GM13977 (cell line): ENCODE measurements at regions not wholly inside any gene's neighbourhood (a gene's known extent, or its start where the extent isn't known, plus 50 kb on each side); places are given as distances from the start of the nearest gene placed in this dataset.

Experiments
- DNase-seq: peaks from one replicate; pipeline ENCODE4 v3.0.0; 2012; ENCODE audit warnings: low spot score
- in situ Hi-C: fragments of 300-500 bp; cut with MboI; formaldehyde crosslinking; loops from one replicate; pipeline ENCODE4 v1.12.0; 2022; ENCODE audit warnings: low sequenced_read_pairs, low pct_unique_long_range_greater_than_20kb, mixed read lengths, inconsistent platforms; ENCODE audit not compliant: unreplicated experiment
- TF ChIP-seq, protein P1 (sequence below): IDR thresholded peaks from 2 replicates; pipeline ENCODE4 v1.5.1; 2012; ENCODE audit warnings: mild to moderate bottlenecking, control low read depth; ENCODE audit not compliant: insufficient read depth; ENCODE audit errors: extremely low read depth, missing control alignments

DNA sequence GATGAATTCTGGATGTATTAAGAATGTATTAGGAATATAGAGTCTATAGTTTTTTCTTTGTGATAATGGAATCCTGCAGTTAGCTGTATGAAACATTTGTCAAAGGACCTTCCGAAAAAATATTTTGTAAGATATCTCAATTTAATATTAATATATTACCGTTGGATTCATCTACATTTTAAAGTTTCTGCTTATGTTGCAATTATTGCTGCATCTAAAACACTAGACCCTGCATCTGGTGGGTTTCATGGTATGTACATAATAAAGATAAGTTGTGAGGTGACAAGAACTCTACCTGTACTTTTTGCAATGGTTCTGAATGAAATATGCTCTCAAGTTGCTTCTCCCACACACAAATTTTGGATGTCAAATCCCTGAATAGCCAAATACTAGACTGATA is 565.9 kb upstream of the FBXO33 start:
- TF ChIP-seq, protein P1, sequence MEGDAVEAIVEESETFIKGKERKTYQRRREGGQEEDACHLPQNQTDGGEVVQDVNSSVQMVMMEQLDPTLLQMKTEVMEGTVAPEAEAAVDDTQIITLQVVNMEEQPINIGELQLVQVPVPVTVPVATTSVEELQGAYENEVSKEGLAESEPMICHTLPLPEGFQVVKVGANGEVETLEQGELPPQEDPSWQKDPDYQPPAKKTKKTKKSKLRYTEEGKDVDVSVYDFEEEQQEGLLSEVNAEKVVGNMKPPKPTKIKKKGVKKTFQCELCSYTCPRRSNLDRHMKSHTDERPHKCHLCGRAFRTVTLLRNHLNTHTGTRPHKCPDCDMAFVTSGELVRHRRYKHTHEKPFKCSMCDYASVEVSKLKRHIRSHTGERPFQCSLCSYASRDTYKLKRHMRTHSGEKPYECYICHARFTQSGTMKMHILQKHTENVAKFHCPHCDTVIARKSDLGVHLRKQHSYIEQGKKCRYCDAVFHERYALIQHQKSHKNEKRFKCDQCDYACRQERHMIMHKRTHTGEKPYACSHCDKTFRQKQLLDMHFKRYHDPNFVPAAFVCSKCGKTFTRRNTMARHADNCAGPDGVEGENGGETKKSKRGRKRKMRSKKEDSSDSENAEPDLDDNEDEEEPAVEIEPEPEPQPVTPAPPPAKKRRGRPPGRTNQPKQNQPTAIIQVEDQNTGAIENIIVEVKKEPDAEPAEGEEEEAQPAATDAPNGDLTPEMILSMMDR, result no peak
- DNase-seq, result no peak
- in situ Hi-C loops, result no loop called here

DNA sequence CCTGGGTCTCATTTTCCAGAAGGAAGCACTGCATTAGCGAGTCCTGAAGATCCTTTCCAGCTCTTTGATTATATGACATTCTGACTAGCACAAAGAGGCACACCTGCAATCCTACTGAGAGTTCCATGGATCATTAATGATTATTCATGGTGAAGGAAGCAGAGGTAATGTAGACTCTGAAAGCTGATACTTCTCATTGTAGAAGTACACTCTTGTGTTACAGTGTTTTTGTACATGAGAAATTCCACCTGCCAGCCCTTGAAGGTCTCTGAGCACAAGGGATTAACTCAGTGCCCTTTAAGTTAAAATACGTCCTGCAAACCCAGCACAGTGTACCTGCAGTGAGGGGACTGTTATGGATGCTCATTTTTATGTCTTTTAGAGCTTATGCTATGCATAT is 558.8 kb upstream of the FBXO33 start:
- TF ChIP-seq, protein P1, result no peak
- no peak for DNase-seq
- in situ Hi-C loops, result no loop called here

DNA sequence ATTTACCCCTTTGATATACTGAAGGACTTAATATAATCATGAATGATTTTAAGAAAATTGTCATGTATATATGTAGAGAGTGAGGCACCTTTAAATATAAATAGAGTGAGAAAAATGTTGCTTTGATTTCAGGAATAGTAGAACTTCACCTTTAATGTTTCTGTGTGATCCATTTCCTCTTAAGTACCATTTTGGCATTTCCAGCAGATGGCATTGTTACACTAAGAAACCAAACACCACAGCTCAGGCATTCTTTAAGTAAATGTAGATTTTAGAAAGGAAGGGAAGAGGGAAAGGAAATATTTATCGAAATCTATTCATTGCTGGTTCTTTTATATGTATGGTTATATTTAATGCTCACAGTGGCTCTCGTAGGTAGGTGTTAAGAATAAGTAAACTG is 556.7 kb upstream of the FBXO33 start:
- TF ChIP-seq, protein P1, result peak; percentile 48
- no peak for DNase-seq
- in situ Hi-C loops, result no loop called here

DNA sequence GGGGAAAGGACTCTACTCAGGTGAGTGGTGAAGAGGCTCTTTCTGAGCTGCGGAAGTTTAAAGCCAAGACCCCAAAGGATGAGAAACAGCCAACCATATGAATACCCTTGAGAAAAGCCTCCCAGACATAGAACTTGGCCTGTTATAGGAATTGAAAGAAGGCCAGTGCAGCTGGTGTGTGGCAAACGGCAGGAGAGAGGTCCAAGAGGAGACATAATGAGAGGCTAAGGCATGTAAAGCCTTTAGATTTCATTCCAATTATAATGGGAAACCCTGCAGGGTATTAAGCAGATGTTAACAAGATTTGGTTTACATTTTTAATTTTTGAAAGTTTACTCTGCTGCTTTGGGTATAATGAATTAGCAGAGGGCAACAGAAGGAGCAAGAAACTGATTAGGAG is 552.1 kb upstream of the FBXO33 start:
- TF ChIP-seq, protein P1, result no peak
- DNase-seq, result no peak
- in situ Hi-C loops, result no loop called here

DNA sequence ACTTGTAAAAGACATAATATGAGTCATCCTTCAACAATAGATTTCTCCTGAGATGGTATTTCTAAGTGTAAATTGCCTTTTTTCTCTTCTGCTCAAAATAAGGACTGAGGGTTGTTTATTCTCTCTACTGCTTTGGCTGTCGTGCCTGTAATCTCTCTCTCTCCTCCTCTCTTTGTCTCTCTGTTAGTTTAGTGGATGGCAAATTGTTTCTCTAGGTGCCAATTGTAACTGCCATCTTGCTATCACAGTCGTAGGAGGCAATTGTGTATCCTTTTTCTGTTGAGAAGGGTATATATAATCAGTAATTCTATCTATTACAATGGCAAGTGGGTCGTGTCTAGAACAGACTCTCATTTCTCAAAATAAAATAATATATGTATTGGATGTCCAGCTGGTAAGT is 545.0 kb upstream of the FBXO33 start:
- in situ Hi-C loops, result no loop called here
- no peak for DNase-seq
- TF ChIP-seq, protein P1, result no peak

DNA sequence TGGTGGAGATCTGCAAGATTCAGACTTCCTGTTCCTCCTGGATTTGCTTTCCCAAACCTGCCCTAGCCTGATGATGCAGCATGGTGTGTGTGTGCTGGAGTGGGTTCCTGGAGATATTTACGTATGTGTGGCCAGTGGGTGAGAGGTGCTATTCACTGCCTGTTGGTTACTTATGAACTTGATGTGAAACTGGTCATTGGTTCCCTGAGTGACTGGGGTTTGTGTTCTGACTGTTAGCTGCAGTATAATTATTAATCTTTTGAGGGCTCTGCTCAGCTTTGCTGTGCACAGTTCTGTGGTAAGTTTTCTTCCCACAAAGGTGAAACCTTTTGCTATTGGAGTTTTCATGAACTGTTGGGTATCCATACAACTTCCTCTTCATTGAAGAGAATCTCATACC is 541.8 kb upstream of the FBXO33 start:
- TF ChIP-seq, protein P1, result no peak
- DNase-seq, result peak; percentile 6
- in situ Hi-C loops, result no loop called here

DNA sequence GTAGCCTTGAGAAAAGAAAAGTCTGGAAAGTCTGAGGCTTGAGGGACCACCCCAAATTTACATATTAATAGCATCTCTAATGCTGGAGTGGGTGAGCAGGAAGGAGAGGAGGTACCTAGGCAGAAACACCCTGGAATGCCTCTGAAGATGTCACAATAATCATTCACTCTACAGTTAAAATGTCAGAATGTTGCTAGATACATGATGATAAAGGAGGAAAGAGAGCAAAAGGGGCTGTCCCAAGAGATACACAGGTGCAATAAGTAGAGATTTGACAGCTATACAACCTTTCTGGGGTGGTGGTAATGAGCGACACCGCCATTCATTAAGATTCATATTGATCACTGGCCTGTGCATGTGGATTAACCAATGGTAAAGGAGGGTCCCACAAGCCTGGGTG is 540.5 kb upstream of the FBXO33 start:
- in situ Hi-C loops, result no loop called here
- DNase-seq, result no peak
- TF ChIP-seq, protein P1, result no peak
